Ishikawa (cell line): ENCODE measurements at regions not wholly inside any gene's neighbourhood (a gene's known extent, or its start where the extent isn't known, plus 50 kb on each side); places are given as distances from the start of the nearest gene placed in this dataset.
A peak's percentile ranks its signal among the peaks of the same experiment; 100 is the strongest.

Experiments
- CEBPB ChIP-seq: IDR thresholded peaks from 2 replicates; pipeline ENCODE4 v1.6.1; 2012
- CREB1 ChIP-seq: IDR thresholded peaks from 2 replicates; pipeline ENCODE4 v1.6.1; 2012; ENCODE audit warnings: low read depth
- EGR1 ChIP-seq: IDR thresholded peaks from 2 replicates; pipeline ENCODE4 v1.6.1; 2012
- EP300 ChIP-seq: IDR thresholded peaks from 2 replicates; pipeline ENCODE4 v1.6.1; 2012; ENCODE audit warnings: borderline replicate concordance
- FOXM1 ChIP-seq: IDR thresholded peaks from 2 replicates; pipeline ENCODE4 v1.6.1; 2012; ENCODE audit warnings: low read depth, borderline replicate concordance
- NFIC ChIP-seq: IDR thresholded peaks from 2 replicates; pipeline ENCODE4 v1.6.1; 2012
- RAD21 ChIP-seq: IDR thresholded peaks from 2 replicates; pipeline ENCODE4 v1.6.1; 2012; ENCODE audit warnings: low read depth
- TAF1 ChIP-seq: IDR thresholded peaks from 2 replicates; pipeline ENCODE4 v1.6.1; 2012; ENCODE audit warnings: low read depth, mild to moderate bottlenecking
- TCF12 ChIP-seq: IDR thresholded peaks from 2 replicates; pipeline ENCODE4 v1.6.1; 2012; ENCODE audit warnings: low read depth
- TEAD4 ChIP-seq: IDR thresholded peaks from 2 replicates; pipeline ENCODE4 v1.6.1; 2012
- YY1 ChIP-seq: IDR thresholded peaks from 2 replicates; pipeline ENCODE4 v1.6.1; 2012; ENCODE audit warnings: low read depth
- ZBTB7A ChIP-seq: IDR thresholded peaks from 2 replicates; pipeline ENCODE4 v1.6.1; 2012; ENCODE audit warnings: low read depth
- TF ChIP-seq, protein P1 (sequence below): IDR thresholded peaks from 2 replicates; pipeline ENCODE4 v1.6.1; 2012; ENCODE audit warnings: low read depth, mild to moderate bottlenecking
- TF ChIP-seq, protein P2 (sequence below): IDR thresholded peaks from 2 replicates; pipeline ENCODE4 v1.6.1; 2012
- TF ChIP-seq, protein P3 (sequence below): IDR thresholded peaks from 2 replicates; pipeline ENCODE4 v1.6.1; 2012

DNA sequence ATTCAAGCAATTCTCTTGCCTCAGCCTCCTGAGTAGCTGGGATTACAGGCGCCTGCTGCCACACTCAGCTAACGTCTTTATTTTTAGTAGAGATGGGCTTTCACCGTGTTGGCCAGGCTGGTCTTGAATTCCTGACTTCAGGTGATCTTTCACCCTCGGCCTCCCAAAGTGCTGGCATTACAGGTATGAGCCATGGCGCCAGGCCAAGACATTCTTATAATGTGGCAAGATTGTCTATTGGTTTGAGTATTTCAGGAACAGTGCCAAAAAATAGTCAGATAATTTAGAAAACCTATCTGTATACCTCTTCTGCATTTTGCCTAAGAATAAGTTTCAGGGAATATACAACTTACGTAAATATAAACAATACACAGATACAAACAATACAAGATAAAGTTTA, 136.8 kb downstream of the TMA16 start:
- TF ChIP-seq NFIC (peak; percentile 84), TCF12 (peak; percentile 29; the same call in 1 of the 2 replicates), TEAD4 (peak; percentile 83), EP300 (peak; percentile 23; the same call in 1 of the 2 replicates), ZBTB7A (no peak), YY1 (no peak), FOXM1 (no peak)
- TF ChIP-seq, protein P1, sequence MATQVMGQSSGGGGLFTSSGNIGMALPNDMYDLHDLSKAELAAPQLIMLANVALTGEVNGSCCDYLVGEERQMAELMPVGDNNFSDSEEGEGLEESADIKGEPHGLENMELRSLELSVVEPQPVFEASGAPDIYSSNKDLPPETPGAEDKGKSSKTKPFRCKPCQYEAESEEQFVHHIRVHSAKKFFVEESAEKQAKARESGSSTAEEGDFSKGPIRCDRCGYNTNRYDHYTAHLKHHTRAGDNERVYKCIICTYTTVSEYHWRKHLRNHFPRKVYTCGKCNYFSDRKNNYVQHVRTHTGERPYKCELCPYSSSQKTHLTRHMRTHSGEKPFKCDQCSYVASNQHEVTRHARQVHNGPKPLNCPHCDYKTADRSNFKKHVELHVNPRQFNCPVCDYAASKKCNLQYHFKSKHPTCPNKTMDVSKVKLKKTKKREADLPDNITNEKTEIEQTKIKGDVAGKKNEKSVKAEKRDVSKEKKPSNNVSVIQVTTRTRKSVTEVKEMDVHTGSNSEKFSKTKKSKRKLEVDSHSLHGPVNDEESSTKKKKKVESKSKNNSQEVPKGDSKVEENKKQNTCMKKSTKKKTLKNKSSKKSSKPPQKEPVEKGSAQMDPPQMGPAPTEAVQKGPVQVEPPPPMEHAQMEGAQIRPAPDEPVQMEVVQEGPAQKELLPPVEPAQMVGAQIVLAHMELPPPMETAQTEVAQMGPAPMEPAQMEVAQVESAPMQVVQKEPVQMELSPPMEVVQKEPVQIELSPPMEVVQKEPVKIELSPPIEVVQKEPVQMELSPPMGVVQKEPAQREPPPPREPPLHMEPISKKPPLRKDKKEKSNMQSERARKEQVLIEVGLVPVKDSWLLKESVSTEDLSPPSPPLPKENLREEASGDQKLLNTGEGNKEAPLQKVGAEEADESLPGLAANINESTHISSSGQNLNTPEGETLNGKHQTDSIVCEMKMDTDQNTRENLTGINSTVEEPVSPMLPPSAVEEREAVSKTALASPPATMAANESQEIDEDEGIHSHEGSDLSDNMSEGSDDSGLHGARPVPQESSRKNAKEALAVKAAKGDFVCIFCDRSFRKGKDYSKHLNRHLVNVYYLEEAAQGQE = no peak

DNA sequence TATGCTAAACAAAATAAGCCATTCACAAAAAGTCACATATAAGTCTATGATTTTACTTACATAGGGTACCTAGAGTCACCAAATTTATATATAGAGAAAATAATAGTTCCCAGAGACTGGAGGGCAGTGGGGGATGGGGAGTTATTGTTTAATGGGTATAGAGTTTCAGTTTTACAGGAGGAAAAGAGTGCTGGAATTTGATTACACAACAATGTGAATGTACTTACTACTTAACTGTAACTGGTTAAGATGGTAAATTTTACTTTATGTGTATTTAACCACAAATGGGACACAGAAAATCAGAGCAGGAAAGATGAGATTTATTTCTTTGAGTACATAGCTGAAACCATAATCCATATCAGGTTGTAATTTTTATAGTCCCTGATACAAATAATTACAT, 144.4 kb downstream of the TMA16 start:
- TF ChIP-seq CEBPB (peak; percentile 82), TEAD4 (peak; percentile 58), RAD21 (no peak), EP300 (no peak)

DNA sequence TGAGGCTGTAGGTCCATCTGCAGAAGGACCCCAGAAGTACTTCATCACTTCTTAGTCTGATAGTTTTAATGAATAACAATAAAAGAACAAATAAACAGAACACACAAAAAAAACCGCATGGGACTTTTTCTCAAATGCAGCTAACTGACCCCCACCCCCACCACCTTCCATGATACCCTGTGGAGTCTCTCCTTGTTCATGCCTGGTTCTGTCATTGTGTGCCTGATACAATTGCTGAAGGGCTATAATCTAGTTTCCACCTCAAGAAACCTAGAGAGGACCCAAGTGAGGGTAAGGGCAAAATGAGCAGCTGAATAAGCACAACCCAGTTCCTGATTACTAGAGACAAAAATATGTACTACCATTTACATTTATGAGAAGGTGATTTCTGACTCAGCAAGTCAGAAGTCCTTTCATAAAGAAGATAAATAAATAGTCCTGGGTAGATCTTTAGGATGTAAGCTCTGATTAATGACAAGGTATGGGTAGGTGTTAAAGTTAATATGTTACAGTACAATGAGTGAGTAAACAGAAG, 155.1 kb downstream of the TMA16 start:
- TF ChIP-seq NFIC (no peak), TEAD4 (no peak), EGR1 (no peak), FOXM1 (no peak), CEBPB (no peak), RAD21 (no peak), YY1 (no peak), EP300 (no peak), TCF12 (no peak), TAF1 (no peak)
- TF ChIP-seq, protein P2, sequence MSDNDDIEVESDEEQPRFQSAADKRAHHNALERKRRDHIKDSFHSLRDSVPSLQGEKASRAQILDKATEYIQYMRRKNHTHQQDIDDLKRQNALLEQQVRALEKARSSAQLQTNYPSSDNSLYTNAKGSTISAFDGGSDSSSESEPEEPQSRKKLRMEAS = no peak

DNA sequence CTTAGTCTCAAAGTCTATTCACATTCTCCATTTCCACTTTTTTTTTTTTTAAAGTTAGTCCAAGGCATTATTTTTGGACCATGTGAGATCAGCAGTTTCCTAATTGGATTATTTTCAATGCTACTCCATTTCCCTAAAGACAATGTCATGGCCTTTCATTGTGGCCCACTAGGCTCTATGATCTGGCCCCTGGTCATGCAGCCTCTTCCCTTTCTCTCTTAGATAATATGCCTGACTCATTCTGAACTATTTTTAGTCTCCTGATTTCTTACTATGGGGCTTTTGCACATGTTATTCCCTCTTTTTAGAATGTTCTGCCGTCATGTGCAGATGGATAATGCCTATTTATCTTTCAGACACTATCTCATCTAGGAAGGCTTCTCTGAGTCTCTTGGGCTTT, 157.3 kb downstream of the TMA16 start:
- TF ChIP-seq ZBTB7A = no peak
- no peak for TF ChIP-seq TCF12
- TF ChIP-seq RAD21 = no peak
- TF ChIP-seq FOXM1 = no peak
- TF ChIP-seq, protein P2 = no peak
- no peak for TF ChIP-seq EP300
- TF ChIP-seq YY1 = no peak
- no peak for TF ChIP-seq TAF1
- TF ChIP-seq, protein P3, sequence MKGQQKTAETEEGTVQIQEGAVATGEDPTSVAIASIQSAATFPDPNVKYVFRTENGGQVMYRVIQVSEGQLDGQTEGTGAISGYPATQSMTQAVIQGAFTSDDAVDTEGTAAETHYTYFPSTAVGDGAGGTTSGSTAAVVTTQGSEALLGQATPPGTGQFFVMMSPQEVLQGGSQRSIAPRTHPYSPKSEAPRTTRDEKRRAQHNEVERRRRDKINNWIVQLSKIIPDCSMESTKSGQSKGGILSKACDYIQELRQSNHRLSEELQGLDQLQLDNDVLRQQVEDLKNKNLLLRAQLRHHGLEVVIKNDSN = no peak
- TF ChIP-seq EGR1 = no peak
- no peak for TF ChIP-seq CREB1
- TF ChIP-seq NFIC = no peak
- TF ChIP-seq CEBPB = no peak
- no peak for TF ChIP-seq TEAD4
- TF ChIP-seq, protein P1 = no peak

DNA sequence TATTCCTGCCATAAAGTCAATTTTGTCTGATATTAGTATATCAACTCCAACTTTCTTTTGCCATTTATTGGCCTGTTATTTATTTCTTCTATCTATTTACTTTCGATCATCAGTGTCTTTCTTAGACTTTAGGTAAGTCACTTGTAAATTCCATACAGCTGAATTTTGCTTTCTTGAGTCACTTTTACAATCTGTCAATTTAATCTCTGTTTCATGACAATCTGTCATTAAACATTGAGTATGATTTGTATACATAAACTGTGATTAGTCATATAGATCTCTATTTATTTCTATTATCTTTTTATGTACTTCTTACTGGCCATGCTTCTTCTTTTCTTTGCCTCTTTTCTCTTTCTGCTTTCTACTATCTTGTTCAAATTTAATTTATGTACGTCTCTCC, 160.1 kb downstream of the TMA16 start:
- TF ChIP-seq FOXM1 (no peak), TCF12 (no peak), CREB1 (no peak), YY1 (no peak), NFIC (no peak), EGR1 (no peak), RAD21 (no peak), TAF1 (no peak), CEBPB (no peak)
- TF ChIP-seq, protein P3 = no peak

DNA sequence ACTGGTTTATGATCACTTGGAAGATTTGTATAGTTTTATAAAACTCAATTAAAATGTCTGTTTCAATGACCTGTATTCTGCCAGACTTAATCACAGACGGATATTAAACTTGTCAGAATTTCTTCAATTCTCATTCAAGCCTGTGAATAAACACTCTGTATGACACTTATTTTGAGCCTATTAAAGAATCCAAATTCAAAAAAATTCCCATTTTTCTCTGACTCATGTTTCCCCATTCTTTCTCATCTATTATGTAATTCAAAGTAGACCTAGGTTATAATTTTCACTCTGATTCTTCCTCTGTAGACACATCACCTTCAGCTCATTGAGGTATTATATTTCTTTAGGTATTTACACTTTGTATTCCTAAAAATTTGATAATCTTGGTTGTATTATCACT, 166.1 kb downstream of the TMA16 start:
- TF ChIP-seq EP300 = no peak
- TF ChIP-seq, protein P3 = no peak
- no peak for TF ChIP-seq TAF1
- no peak for TF ChIP-seq TCF12
- TF ChIP-seq YY1 = no peak
- TF ChIP-seq EGR1 = no peak
- no peak for TF ChIP-seq CREB1
- TF ChIP-seq ZBTB7A = no peak
